HAP-1 (cell line): ENCODE measurements at regions not wholly inside any gene's neighbourhood (a gene's known extent, or its start where the extent isn't known, plus 50 kb on each side); places are given as distances from the start of the nearest gene placed in this dataset.

ENCODE experiments used
- DNase-seq, 2 experiments: peaks; one replicate each; pipeline ENCODE4 v3.0.0-alpha.2; 2016 to 2020; ENCODE audit warnings: low spot score in 2 of 2
- H3K27me3 ChIP-seq: fragments of 250-450 bp; sonication (Bioruptor Pico); 2 replicates; pipeline ENCODE4 v1.5.1; 2020; ENCODE audit warnings: low read depth, mild to moderate bottlenecking, moderate library complexity
- H3K36me3 ChIP-seq: fragments of 250-450 bp; sonication (Bioruptor Pico); replicated peaks from 2 replicates; pipeline ENCODE4 v1.5.1; 2020; ENCODE audit warnings: mild to moderate bottlenecking
- H3K4me1 ChIP-seq: fragments of 250-450 bp; sonication (Bioruptor Pico); 2 replicates; pipeline ENCODE4 v1.5.1; 2020; ENCODE audit warnings: mild to moderate bottlenecking
- H3K4me3 ChIP-seq: fragments of 250-450 bp; sonication (Bioruptor Pico); 2 replicates; pipeline ENCODE4 v1.5.1; 2020; ENCODE audit warnings: mild to moderate bottlenecking, moderate library complexity
- H3K9me3 ChIP-seq: fragments of 250-450 bp; sonication (Bioruptor Pico); 2 replicates; pipeline ENCODE4 v1.5.1; 2020; ENCODE audit warnings: mild to moderate bottlenecking, moderate library complexity
- in situ Hi-C: fragments of 300-500 bp; cut with MboI; formaldehyde crosslinking; loops from 3 replicates; pipeline ENCODE4 v1.14.3; 2020; ENCODE audit warnings: low sequenced_read_pairs, inconsistent platforms, mixed read lengths

GRCh38 chr14:56875104-56875675, 64.9 kb upstream of the OTX2 start:
- in situ Hi-C loops = no loop called here
- no peak overlapping the region for H3K4me3 ChIP-seq
- H3K4me1 ChIP-seq = peaks cover 18% of the 10 kb centered on the region
- DNase-seq = no peak
- H3K9me3 ChIP-seq = no peaks in the 10 kb centered on the region
- H3K36me3 ChIP-seq = no peaks in the 10 kb centered on the region
- H3K27me3 ChIP-seq = no peaks in the 10 kb centered on the region

GRCh38 chr14:56874375-56874774, 64.1 kb upstream of the OTX2 start:
- no peak overlapping the region for H3K4me3 ChIP-seq
- no peaks in the 10 kb centered on the region for H3K27me3 ChIP-seq
- peaks cover 18% of the 10 kb centered on the region for H3K4me1 ChIP-seq
- in situ Hi-C loops = no loop called here
- H3K9me3 ChIP-seq = no peaks in the 10 kb centered on the region
- no peaks in the 10 kb centered on the region for H3K36me3 ChIP-seq
- DNase-seq = peak; percentile 79 to 82

GRCh38 chr14:56870336-56870735, 60.1 kb upstream of the OTX2 start:
- Histone ChIP-seq H3K27me3 (no peaks in the 10 kb centered on the region), H3K9me3 (no peaks in the 10 kb centered on the region), H3K36me3 (no peaks in the 10 kb centered on the region), H3K4me1 (peaks cover 10% of the 10 kb centered on the region), H3K4me3 (no peak overlapping the region)
- in situ Hi-C loops = no loop called here
- DNase-seq = no peak

- H3K9me3 ChIP-seq = no peaks in the 10 kb centered on the region
- in situ Hi-C loops = no loop called here
These were observed 58.4 kb upstream of the OTX2 start for GRCh38 chr14:56868660-56869059.

GRCh38 chr14:56862836-56863235, 52.6 kb upstream of the OTX2 start:
- H3K36me3 ChIP-seq = no peaks in the 10 kb centered on the region
- no peaks in the 10 kb centered on the region for H3K27me3 ChIP-seq
- peaks cover 16% of the 10 kb centered on the region for H3K4me1 ChIP-seq
- no peak overlapping the region for H3K4me3 ChIP-seq
- no peak for DNase-seq
- no peaks in the 10 kb centered on the region for H3K9me3 ChIP-seq
- in situ Hi-C loops = no loop called here

More at GRCh38 chr14:56868660-56869059, 58.4 kb upstream of the OTX2 start:
- no peak for DNase-seq
- no peaks in the 10 kb centered on the region for H3K27me3 ChIP-seq
- H3K36me3 ChIP-seq = no peaks in the 10 kb centered on the region
- no peak overlapping the region for H3K4me3 ChIP-seq
- H3K4me1 ChIP-seq = no peaks in the 10 kb centered on the region

GRCh38 chr14:56860441-56860840, 50.2 kb upstream of the OTX2 start:
- H3K4me1 ChIP-seq = peaks cover 25% of the 10 kb centered on the region
- H3K27me3 ChIP-seq = no peaks in the 10 kb centered on the region
- H3K9me3 ChIP-seq = no peaks in the 10 kb centered on the region
- H3K36me3 ChIP-seq = no peaks in the 10 kb centered on the region
- DNase-seq = no peak
- H3K4me3 ChIP-seq = no peak overlapping the region
- in situ Hi-C loops = no loop called here
